ENCODE measurements at regions not wholly inside any gene's neighbourhood (a gene's known extent, or its start where the extent isn't known, plus 50 kb on each side); places are given as distances from the start of the nearest gene placed in this dataset.

GRCh38 chr2:150222942-150223341 lies 264.5 kb downstream of the RND3 start:
- Histone ChIP-seq H4K20me1 (ENCODE audit: control insufficient read depth, extremely low read depth, insufficient read depth, low read length) (no peaks in the 10 kb centered on the region), H3K9ac (ENCODE audit: insufficient read depth, low read length) (no peak overlapping the region), H3K27ac (ENCODE audit: insufficient read depth, low read length) (no peak overlapping the region), H3K9me3 (ENCODE audit: control insufficient read depth, insufficient read depth, low read depth, low read length) (no peaks in the 10 kb centered on the region), H3K79me2 (ENCODE audit: control insufficient read depth, insufficient read depth, low read length) (no peaks in the 10 kb centered on the region), H3K36me3 (ENCODE audit: control insufficient read depth, insufficient read depth, low read length) (no peaks in the 10 kb centered on the region), H3K4me2 (ENCODE audit: extremely low read depth, insufficient read depth, low read length) (no peak overlapping the region), H3K27me3 (ENCODE audit: control insufficient read depth, insufficient read depth, low read length) (no peaks in the 10 kb centered on the region), H3K4me3 (replicated peaks in 1 of 4; ENCODE audit: control extremely low read depth in 1 of 4, insufficient read depth in 1 of 4, low read depth in 3 of 4, low read length in 4 of 4) (no peak overlapping the region), H2AFZ (ENCODE audit: low read length) (no peak overlapping the region), H3K4me1 (ENCODE audit: control insufficient read depth, extremely low read depth, insufficient read depth, low read length) (no peaks in the 10 kb centered on the region)
- TF ChIP-seq, protein P1, sequence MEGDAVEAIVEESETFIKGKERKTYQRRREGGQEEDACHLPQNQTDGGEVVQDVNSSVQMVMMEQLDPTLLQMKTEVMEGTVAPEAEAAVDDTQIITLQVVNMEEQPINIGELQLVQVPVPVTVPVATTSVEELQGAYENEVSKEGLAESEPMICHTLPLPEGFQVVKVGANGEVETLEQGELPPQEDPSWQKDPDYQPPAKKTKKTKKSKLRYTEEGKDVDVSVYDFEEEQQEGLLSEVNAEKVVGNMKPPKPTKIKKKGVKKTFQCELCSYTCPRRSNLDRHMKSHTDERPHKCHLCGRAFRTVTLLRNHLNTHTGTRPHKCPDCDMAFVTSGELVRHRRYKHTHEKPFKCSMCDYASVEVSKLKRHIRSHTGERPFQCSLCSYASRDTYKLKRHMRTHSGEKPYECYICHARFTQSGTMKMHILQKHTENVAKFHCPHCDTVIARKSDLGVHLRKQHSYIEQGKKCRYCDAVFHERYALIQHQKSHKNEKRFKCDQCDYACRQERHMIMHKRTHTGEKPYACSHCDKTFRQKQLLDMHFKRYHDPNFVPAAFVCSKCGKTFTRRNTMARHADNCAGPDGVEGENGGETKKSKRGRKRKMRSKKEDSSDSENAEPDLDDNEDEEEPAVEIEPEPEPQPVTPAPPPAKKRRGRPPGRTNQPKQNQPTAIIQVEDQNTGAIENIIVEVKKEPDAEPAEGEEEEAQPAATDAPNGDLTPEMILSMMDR (conservative IDR thresholded peaks at IDR 0.05 in 1 of 2, IDR thresholded peaks at IDR 0.05 in 1 of 2; ENCODE audit: low read depth in 1 of 2, low read length in 2 of 2), result no peak
- no peak for TF ChIP-seq EZH2 (IDR thresholded peaks at IDR 0.05; ENCODE audit: low read length, missing control alignments)
- DNase-seq (ENCODE audit: low read depth in 2 of 2), result no peak

GRCh38 chr2:150222379-150222778 lies 265.1 kb downstream of the RND3 start:
- H3K79me2 ChIP-seq (ENCODE audit: control insufficient read depth, insufficient read depth, low read length), result no peaks in the 10 kb centered on the region
- no peak overlapping the region for H3K4me2 ChIP-seq (ENCODE audit: extremely low read depth, insufficient read depth, low read length)
- H3K27me3 ChIP-seq (ENCODE audit: control insufficient read depth, insufficient read depth, low read length), result no peaks in the 10 kb centered on the region
- H4K20me1 ChIP-seq (ENCODE audit: control insufficient read depth, extremely low read depth, insufficient read depth, low read length), result no peaks in the 10 kb centered on the region
- H3K9ac ChIP-seq (ENCODE audit: insufficient read depth, low read length), result no peak overlapping the region
- DNase-seq (ENCODE audit: low read depth in 2 of 2), result no peak
- TF ChIP-seq, protein P1 (conservative IDR thresholded peaks at IDR 0.05 in 1 of 2, IDR thresholded peaks at IDR 0.05 in 1 of 2; ENCODE audit: low read depth in 1 of 2, low read length in 2 of 2), result no peak
- no peak for TF ChIP-seq EZH2 (IDR thresholded peaks at IDR 0.05; ENCODE audit: low read length, missing control alignments)
- H3K36me3 ChIP-seq (ENCODE audit: control insufficient read depth, insufficient read depth, low read length), result no peaks in the 10 kb centered on the region
- H3K4me3 ChIP-seq (replicated peaks in 1 of 4; ENCODE audit: control extremely low read depth in 1 of 4, insufficient read depth in 1 of 4, low read depth in 3 of 4, low read length in 4 of 4), result no peak overlapping the region
- H3K9me3 ChIP-seq (ENCODE audit: control insufficient read depth, insufficient read depth, low read depth, low read length), result no peaks in the 10 kb centered on the region
- no peak overlapping the region for H2AFZ ChIP-seq (ENCODE audit: low read length)
- no peak overlapping the region for H3K27ac ChIP-seq (ENCODE audit: insufficient read depth, low read length)
- no peaks in the 10 kb centered on the region for H3K4me1 ChIP-seq (ENCODE audit: control insufficient read depth, extremely low read depth, insufficient read depth, low read length)

- H3K79me2 ChIP-seq (ENCODE audit: control insufficient read depth, insufficient read depth, low read length), result no peaks in the 10 kb centered on the region
- H3K4me3 ChIP-seq (replicated peaks in 1 of 4; ENCODE audit: control extremely low read depth in 1 of 4, insufficient read depth in 1 of 4, low read depth in 3 of 4, low read length in 4 of 4), result no peak overlapping the region
- no peaks in the 10 kb centered on the region for H4K20me1 ChIP-seq (ENCODE audit: control insufficient read depth, extremely low read depth, insufficient read depth, low read length)
- no peaks in the 10 kb centered on the region for H3K36me3 ChIP-seq (ENCODE audit: control insufficient read depth, insufficient read depth, low read length)
- H3K27me3 ChIP-seq (ENCODE audit: control insufficient read depth, insufficient read depth, low read length), result no peaks in the 10 kb centered on the region
- H3K4me1 ChIP-seq (ENCODE audit: control insufficient read depth, extremely low read depth, insufficient read depth, low read length), result no peaks in the 10 kb centered on the region
- TF ChIP-seq, protein P1 (conservative IDR thresholded peaks at IDR 0.05 in 1 of 2, IDR thresholded peaks at IDR 0.05 in 1 of 2; ENCODE audit: low read depth in 1 of 2, low read length in 2 of 2), result no peak
- TF ChIP-seq EZH2 (IDR thresholded peaks at IDR 0.05; ENCODE audit: low read length, missing control alignments), result no peak
- DNase-seq (ENCODE audit: low read depth in 2 of 2), result no peak
- H3K27ac ChIP-seq (ENCODE audit: insufficient read depth, low read length), result no peak overlapping the region
- H3K9me3 ChIP-seq (ENCODE audit: control insufficient read depth, insufficient read depth, low read depth, low read length), result no peaks in the 10 kb centered on the region
- H2AFZ ChIP-seq (ENCODE audit: low read length), result no peak overlapping the region
- H3K4me2 ChIP-seq (ENCODE audit: extremely low read depth, insufficient read depth, low read length), result no peak overlapping the region
- no peak overlapping the region for H3K9ac ChIP-seq (ENCODE audit: insufficient read depth, low read length)
Measured at GRCh38 chr2:150219861-150220260, 267.6 kb downstream of the RND3 start.

All from fibroblast of lung (primary cell).